HG03354 (cell line): ENCODE measurements at regions not wholly inside any gene's neighbourhood (a gene's known extent, or its start where the extent isn't known, plus 50 kb on each side); places are given as distances from the start of the nearest gene placed in this dataset.

Source experiments
- ATAC-seq: cut with Tn5 transposase; IDR thresholded peaks from one replicate; pipeline ENCODE4 v1.9.1; 2021; ENCODE audit warnings: mild to moderate bottlenecking; ENCODE audit not compliant: unreplicated experiment, poor library complexity, severe bottlenecking

DNA sequence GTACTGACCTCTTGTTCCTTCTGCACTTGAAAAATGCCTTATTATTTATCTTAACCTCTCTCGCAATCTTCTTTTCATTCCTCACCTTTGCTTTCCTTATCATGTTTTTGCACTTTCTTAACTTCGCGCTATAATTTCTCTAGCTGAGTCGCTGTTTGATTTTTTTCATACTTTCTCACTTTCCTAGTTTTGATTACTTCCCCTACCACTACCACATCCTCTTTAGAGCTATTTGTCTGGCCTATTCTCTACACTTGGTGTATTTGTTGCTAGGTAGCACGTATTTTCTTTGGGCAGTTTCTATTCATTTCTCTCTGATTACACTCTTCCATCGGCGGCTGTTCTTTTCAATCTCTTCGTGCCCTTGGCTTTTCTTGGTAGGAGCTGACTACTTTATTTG is 611.8 kb downstream of the BNC2 start:
- peak; percentile 51 for ATAC-seq

DNA sequence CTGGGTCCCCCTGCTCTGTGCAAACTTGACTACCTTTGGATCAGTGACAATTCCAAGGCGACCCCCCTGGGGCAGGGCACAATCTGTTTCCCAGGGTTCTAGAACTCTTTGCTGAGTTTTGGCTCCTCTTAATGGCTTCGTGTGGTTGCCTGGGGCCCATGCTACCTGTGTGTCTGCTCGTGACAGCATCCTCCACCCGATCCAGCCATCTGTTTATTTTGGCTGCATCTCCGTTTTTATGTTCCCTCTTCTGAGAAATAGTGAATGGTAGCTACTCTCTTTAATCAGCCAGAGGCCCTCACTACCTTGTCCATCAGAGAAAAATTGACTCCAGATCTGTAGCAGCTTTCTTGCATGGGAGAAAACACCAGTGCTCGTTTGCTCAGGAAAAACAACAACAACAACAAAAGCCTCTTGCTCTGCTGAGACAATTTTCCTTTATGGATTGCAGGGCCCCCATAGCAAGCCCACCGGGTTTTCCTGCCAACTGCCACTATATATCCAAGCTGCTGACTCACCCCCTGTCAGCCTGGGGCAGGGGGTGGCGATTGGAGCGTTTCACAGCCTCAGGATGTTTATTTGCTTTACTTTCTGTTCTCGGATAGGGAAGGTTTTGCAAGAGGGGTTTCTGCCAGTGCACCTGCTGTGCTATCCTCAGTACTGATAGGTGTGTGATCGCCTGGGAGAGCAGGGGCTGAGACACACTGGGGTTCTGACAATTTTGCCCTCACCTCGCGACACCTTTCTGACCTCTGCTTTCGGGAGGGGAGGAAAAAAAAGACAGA is 607.8 kb downstream of the BNC2 start:
- no peak for ATAC-seq

DNA sequence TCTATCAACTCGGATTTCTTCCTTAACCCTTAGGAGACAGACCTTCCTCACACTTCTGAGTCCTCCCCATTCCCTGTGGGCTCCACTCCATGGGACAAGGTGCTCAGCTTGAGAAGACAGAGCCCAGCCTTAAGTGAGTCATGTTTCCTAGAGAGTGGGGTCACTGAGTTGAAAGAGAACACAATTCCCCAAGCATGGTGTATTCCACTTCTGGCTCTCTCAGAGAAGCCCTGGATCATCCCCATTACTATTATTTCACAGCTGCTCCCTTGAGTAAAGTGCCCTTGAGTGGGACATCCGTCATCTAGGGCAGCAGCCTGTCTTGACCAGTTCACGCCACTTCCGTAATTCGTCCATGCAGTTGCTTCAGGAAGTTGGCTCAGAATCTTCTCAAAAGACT is 604.8 kb downstream of the BNC2 start:
- ATAC-seq, result no peak

DNA sequence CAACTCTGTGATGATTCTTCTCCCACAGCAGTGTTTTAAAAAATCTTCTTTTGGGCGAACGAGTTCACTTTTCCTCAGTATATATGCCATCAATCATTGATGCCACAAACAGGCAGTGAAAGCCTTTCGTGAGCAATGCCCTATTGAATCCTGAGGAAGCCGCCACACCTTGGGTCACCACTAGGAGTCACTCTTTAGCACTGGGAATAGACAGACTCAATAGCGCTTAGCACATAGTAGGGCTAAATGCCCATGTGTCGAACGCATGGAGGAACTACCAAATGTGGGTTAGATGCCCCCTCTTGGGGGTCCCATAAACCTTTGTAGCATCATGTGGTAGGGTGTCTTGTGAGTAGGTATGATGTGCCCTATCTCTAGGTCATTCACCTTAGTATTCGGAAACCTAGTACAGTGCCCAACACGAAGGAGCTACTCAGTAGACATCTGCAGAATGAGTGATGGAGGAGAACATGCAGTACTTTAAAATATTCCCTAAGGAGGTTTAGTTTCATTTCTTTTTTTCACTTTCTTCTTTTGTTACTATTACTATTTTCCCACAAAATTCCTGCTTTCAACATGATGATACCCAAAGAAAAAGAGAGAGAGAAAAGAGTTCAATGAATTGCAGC is 603.7 kb downstream of the BNC2 start:
- ATAC-seq, result no peak

DNA sequence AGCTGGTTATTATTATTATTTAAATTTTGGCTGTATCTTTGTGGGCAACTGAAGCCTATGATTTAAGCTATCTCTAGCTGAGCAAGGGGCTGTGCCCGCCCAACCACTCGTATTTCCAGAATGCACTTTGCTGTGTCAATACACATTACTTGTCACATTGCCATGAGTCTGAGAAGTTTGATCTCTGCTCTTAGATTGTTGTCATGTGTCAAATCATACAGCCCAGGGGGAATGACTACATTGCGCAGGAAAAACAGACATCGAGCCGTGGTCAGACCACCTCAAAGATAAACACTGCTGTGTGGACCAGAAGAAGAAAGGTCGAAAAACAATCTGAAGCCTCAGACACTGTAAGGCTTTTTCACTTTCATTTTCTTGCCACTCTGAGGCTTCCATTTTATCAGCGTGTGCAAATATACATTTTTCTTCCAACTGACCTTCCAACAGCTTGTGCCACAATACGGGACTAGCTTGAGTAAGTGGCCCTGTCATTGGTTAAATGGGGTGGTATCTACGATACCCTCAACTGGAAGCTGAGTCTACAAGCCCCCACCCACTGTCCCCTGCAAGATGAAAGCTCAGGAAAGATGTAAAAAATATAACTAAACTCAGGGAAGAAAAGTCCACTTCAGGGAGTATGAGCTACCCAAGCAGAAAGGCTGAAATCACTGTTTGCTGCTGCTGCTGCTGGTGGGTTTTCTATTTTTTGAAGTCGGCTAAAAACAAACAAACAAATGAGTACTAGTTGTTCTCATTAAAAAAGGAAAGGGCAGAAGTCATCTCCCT is 603.0 kb downstream of the BNC2 start:
- no peak for ATAC-seq

DNA sequence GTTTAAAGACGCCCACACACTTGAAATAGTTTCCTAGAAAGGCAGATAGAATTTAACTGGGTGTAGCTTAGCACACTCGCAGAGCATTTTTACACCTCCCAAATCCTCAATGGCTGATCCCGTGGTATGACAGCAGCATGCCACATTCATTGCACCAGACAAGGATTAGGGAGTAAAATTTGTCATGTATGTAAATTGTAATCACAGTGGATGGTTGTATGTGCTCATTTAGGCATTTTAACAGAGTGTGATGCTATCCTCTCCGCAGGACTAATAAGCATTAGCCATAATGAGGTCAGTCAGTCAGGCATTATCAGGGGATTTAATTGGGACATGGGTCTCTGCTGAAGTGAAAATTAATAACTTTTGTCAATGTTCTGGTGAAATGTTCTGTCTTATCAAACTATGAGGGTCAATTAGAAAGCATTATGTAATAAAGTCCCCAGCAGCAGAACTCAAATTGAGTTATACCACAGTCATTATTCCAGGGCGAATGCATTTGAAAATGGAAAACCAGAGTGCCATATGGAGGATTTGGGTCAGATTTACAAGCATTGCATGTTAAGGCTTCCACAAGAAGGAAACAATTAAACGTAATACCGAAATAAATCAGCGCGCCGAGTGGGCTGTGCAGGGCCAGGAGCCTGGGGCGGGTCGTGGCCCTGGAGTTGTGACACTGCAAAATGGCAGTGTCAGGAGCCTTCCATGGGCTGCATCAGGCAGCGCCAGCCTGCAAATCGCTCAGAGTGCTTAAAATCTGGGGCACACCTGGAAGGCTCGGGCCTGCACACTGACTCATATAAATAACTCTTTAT is 602.2 kb downstream of the BNC2 start:
- no peak for ATAC-seq

DNA sequence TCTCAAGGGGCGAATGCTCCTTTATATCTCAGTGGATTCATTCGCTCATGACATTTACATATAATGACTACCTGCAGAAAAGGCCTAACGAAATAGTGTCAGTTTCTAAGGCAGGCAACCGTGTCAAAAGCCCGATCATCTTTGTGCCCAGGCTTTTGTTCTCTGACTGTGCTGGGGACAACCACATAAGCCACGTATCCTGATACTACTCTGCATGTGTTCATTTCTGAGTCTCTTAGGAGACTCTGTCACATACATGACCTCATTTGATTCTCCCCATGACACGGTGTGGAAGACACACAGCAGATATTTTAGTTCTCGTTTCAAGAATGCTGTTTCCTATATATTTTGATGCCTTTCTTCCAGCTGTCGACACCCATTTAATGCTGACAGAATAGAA is 598.5 kb downstream of the BNC2 start:
- no peak for ATAC-seq

DNA sequence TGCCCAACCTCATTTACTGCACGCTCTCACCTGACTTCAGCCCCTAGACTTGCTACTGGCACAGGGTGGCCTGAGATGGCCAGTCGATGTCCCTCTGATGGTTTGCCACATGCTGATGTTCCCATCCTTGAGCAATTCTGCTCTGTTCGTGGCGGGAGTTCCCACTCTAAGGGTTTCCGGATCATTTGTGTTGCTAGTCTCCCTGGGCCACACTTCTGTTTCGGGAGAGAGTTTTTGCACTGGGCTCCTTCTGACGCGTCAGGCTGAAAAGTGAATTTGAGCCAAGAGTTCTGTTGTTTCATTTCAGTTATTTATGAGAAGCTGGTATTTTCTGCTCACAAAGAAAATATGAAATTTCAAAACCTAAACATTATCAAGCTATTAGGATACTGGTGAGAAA is 597.7 kb downstream of the BNC2 start:
- no peak for ATAC-seq

DNA sequence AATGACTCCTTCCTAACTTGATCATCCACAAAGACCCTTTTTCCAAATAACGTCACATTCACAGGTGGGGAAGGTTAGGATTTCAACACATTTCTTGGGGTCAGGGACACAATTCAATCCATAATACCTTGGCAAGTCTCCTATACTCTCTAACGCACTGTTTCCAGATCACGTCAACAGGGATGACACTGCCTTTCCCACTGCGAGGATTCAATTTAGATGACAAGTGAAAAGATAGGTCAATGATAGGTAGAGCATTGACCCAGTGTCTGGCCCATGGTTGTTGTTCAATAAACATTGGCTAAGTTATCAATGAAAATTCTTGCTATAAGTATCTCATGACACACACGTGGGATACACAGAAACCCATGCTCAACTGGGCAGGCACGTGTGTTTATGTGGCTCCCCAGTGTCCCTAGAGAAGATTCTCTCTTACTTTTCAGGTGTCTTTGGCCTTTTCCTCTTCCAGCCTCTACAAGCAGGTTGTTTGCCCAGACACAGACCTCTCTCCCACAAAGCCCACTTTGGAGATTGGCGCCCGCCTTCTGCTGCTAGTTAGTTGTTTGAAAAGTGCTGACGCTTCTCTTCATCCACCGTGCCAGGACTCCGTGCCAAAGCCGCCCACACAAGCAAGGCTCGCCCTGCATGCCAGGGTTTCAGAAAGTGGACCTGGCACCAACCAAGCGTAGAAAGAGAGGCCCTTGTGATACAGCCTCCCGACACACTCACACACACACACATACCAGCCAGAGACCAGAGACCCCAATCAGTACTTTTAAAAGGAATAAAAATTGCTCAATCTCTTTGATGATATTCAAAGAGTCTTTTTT is 594.5 kb downstream of the BNC2 start:
- no peak for ATAC-seq

DNA sequence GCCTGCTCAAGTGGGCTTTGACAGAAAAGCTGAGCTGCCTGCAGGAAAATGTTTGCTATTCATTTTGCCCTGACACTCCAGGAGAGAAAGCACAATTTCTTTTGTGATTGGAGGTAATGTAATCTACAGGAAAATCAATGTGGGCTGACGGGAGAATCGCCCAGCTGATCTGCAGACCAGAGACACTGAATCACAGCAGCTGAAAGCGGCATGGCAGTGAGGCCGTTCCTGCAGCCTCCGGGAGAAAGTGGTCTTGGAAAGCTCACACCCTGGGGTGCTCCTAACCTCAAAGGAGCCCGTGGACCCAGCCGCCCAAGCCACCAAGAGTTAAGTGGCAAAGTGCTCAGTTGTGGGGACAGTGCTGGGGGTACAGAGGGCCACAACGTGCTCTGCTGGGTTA is 593.6 kb downstream of the BNC2 start:
- ATAC-seq, result no peak

DNA sequence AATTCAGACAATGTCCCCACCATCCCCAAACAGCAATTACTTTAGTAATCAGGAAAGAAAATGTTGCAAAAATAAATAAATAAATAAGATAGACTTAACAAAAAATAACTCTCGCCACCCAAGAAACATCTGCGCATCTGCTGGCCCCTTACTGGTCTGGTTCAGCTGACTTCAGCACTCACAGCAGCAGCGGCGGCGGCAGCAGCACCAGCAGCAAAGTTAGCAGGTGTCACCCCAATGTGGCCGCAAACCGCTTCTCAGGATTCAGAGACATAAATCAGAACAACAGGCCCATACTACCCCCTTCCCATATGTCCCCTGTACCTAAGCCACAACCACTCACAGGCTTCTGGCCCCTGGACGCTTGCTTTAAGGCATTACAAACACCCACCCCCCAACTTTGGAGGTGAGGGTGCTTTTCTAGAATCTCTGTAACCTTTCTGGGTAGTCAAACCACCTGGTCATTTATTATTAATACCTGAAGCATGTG is 593.0 kb downstream of the BNC2 start:
- ATAC-seq, result no peak

DNA sequence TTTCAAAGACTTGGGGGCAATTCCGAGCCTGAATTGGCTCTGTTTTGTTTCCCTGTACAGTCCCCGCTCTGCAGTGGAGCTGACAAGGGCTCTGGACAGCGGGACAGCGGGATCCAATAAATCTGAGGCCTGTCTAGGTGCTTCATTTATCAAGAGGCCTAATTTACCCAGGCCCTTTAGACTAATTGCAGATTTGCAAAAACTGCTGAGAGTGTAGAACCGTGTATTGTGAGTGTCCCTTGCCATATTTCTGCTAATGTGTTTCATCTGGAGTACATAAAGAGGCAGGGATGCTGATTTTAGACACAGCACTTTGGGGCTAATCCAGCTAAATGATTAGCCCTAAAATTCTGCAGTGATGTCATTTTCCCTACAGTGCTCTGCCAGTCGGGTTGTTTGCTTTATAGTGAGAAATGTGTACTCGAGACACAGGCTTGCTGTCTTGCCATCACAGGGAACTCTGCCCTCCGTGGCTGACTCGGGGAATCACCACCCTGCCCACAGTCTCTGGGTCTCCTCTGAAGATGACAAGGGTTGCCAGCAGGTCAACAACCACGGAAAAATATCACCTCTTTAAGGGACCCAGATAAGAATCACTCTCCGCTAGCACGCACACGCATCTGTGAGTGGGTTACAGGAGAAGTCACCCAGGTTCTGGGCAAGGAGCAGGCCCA is 592.0 kb downstream of the BNC2 start:
- ATAC-seq, result no peak

DNA sequence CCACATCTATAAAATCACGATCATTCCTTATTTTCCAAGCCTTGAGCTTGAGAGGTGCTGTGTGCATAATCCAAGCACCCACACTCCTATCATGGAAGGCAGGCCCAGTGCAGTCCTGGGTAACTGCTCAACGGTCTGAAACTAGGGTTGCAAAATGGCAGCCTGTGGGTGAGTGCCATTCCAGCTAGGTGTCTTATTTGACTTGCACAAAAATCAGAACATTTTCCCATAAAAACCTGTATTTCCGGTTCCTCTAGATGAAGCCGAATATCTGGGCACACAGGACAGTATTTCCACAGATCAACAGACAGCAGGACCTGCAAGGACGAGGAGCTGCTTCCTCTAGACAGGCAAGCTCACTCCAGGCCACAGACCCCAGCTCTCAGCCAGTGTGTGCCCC is 588.8 kb downstream of the BNC2 start:
- no peak for ATAC-seq

DNA sequence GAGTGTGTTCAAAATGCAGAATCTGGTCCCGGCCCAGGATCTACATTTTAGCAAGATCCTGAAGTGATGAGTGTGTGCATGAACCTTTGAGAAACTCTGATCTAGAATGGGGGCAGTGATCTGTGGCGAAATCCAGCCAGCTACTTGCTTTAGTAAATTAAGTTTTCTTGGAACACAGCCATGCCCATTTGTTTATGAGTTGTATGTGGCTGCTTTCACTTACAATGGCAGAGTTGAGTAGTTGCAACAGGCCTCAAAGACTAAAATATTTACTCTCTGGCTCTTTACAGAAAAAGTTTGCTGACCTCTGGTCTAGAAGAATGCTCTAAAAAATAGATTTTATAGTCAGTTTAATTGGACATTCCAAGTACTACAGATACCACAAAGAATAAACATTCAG is 588.3 kb downstream of the BNC2 start:
- no peak for ATAC-seq

DNA sequence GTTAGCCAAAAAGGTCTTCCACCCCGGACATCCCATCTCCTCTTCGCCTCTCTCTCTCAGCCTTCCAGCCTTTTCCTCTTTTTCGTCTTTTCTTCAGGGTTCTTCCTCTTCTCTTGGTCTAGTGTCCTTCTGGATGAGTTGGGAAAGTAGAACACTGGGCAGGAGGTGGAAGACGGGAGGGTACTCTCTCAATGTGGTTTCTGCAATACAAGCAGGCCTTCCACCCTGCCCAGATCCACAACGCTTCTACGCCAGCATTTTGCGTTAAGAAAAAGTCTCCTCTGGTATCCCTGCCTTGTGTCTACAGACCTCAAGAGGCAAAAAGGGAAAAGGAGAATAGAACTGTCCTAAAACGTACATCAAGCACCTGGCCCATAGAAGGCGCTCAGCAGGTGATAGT is 587.8 kb downstream of the BNC2 start:
- no peak for ATAC-seq

DNA sequence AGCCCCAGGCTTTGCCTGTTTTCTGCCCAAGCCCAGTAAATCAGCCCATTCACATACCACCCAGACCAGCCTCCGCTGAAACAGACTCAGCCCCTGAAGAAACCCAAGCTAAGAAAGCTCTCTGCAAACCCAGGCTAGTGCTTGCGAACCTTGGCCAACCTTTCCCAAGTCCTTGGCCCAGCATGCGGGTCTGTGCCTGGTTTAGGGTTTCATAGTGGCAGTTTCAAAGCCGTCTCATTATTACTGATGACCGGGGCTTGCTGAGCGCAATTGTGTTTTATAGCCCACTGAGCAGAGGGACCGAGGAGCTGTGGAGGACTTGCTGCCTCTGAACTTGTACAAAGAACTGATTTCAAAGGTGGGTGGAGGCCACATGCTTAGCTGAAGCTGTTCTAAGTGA is 584.3 kb downstream of the BNC2 start:
- no peak for ATAC-seq

DNA sequence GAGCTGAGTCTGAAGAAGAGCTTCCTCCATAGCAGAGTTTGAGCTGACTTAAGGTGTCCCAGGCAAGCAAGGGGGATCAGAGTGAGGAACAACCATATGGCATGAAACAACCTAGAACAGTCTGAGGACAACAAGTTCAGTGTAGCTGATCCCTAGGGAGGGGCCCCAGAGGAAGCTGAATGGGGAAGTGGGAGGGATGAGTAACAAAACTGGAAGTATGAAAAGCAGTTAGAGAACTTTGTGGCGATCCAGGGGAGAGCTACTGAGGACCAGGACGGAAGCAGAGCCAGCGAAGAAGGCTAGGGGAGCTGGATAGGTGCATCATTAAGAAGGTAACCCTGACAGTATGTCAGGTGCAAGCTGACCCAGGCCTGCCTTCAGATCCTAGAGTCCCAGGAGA is 580.8 kb downstream of the BNC2 start:
- peak; percentile 74 for ATAC-seq

DNA sequence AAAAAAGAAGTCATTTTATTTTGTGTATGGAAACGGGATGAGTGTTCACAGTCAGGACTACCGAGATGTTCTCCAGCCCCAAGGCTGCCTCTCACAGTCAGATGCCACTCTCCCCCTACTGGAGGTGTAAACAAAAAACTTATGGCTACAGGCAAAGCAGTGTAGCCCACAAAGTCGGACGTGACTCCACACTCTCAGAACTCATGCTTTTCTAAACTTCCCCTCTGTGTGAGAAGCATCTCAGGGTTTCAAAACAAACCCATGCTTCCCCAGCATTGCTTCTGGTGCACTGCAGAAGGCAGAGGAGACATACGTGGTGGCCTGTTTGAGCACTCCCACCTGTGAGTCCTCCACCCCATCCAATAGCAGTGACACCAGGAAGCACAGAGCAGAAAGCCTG is 580.3 kb downstream of the BNC2 start:
- ATAC-seq, result peak; percentile 64

DNA sequence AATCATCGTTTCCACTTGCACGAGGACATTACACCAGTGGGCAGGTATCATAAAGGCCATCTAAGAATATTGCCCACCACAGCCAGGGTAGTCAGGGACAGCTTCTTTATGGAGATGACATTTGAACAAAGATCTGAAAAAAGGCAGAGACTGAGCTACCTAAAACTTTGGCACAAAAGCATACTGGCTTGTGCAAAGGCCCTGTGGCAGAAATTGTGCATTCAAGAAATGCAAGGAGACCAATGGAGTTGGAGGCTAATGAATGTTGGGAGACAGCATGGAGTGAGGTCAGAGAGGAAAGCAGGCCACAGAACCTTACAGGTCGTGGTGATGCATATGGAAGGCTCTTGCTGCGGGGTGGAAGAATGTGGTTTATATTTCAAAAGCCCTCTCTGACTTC is 578.5 kb downstream of the BNC2 start:
- ATAC-seq, result no peak
